Right lobe of liver (tissue), 4 donors: ENCODE measurements at regions not wholly inside any gene's neighbourhood (a gene's known extent, or its start where the extent isn't known, plus 50 kb on each side); places are given as distances from the start of the nearest gene placed in this dataset.

Experiments used
- POLR2A ChIP-seq: fragments of 450-650 bp; IDR thresholded peaks from one replicate; pipeline ENCODE4 v1.6.1; 2017; ENCODE audit warnings: antibody characterized with exemption, mild to moderate bottlenecking
- TF ChIP-seq, protein P1 (sequence below), 4 donors: fragments of 200-600 bp in 3 of 4; fragments of 450-650 bp in 1 of 4; IDR thresholded peaks; one replicate each; pipeline versions ENCODE4 v1.5.1 to v1.8.0; 2016 to 2022; ENCODE audit warnings: antibody characterized with exemption in 4 of 4, mild to moderate bottlenecking in 2 of 4
- donor health status: DM: no; HTN: no; CAD: no.
- donor health status: DM: no; HTN: no; CAD: no.
- donor health status: DM: no; HTN: yes; CAD: no.

DNA sequence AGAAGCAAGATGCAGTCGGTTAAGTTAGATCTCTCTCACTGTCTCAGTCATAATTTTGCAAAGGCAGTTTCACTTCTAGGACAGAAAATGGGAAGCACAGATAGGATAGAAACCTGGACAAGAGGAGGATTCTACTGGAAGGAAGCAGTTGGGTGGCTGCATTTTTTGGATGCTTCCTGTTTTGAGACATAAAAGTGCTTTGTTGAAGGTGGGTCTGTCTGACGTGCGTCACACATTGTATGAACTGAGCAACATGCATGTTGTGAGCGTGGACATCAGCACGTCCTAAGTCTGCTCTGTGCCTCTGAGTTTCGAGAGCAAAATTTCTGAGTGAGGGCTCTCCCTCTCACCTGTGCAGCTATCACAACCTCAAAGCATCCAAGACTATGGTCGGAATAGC is 68.7 kb upstream of the SNX9 start:
- TF ChIP-seq, protein P1, sequence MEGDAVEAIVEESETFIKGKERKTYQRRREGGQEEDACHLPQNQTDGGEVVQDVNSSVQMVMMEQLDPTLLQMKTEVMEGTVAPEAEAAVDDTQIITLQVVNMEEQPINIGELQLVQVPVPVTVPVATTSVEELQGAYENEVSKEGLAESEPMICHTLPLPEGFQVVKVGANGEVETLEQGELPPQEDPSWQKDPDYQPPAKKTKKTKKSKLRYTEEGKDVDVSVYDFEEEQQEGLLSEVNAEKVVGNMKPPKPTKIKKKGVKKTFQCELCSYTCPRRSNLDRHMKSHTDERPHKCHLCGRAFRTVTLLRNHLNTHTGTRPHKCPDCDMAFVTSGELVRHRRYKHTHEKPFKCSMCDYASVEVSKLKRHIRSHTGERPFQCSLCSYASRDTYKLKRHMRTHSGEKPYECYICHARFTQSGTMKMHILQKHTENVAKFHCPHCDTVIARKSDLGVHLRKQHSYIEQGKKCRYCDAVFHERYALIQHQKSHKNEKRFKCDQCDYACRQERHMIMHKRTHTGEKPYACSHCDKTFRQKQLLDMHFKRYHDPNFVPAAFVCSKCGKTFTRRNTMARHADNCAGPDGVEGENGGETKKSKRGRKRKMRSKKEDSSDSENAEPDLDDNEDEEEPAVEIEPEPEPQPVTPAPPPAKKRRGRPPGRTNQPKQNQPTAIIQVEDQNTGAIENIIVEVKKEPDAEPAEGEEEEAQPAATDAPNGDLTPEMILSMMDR (IDR thresholded peaks at IDR 0.05), result no peak
- no peak for TF ChIP-seq POLR2A
